Omental fat pad (tissue), 3 donors: ENCODE measurements at regions not wholly inside any gene's neighbourhood (a gene's known extent, or its start where the extent isn't known, plus 50 kb on each side); places are given as distances from the start of the nearest gene placed in this dataset.

Source experiments
- ATAC-seq: fragments of 150-250 bp; one replicate; pipeline ENCODE4 v1.9.1; 2016; ENCODE audit warnings: mild to moderate bottlenecking, moderate library complexity; ENCODE audit not compliant: low FRiP score
- DNase-seq: peaks from one replicate; pipeline ENCODE4 v3.0.0-alpha.2; 2019; ENCODE audit warnings: low spot score
- CTCF ChIP-seq, 3 donors: fragments of 450-650 bp; IDR thresholded peaks; one replicate each; pipeline ENCODE4 v1.5.1; 2016 to 2017; ENCODE audit warnings: antibody characterized with exemption in 3 of 3, mild to moderate bottlenecking in 3 of 3, moderate library complexity in 2 of 3

GRCh38 chr4:181528570-181529184, 714.5 kb upstream of the TENM3 start:
- ATAC-seq (no peak), DNase-seq (peak; percentile 26)
- peak in 1 of 3 donors; percentile 8 for TF ChIP-seq CTCF (IDR thresholded peaks at IDR 0.05)

- DNase-seq (no peak), ATAC-seq (no peak)
- TF ChIP-seq CTCF (IDR thresholded peaks at IDR 0.05) = no peak
Measured at GRCh38 chr4:181529537-181529936, 713.7 kb upstream of the TENM3 start.

GRCh38 chr4:181536196-181536746, 706.9 kb upstream of the TENM3 start:
- no peak for TF ChIP-seq CTCF (IDR thresholded peaks at IDR 0.05)
- no peak for ATAC-seq
- no peak for DNase-seq

- DNase-seq (no peak), ATAC-seq (no peak)
- no peak for TF ChIP-seq CTCF (IDR thresholded peaks at IDR 0.05)
Measured at GRCh38 chr4:181536811-181537434, 706.3 kb upstream of the TENM3 start.

DNA sequence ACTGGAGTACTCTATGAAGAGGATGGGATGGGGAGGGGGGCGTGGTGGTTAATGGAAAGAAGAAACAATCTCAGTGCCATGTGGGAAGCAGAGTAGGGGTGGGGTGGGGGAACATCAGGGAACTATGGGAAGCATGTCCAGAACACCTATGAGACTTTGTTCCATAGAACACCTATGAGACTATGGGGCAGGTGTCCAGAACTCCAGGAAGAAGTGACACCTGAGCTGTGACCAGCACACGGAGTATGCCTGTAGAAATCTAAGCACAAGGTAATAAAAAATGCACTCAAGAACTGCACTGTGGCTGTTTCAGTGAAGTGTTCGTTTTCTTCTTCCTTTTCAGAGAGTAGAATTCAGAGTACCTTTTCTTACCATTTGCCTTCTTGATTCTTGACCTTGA, 704.8 kb upstream of the TENM3 start:
- ATAC-seq = no peak
- no peak for TF ChIP-seq CTCF (IDR thresholded peaks at IDR 0.05)
- DNase-seq = no peak

DNA sequence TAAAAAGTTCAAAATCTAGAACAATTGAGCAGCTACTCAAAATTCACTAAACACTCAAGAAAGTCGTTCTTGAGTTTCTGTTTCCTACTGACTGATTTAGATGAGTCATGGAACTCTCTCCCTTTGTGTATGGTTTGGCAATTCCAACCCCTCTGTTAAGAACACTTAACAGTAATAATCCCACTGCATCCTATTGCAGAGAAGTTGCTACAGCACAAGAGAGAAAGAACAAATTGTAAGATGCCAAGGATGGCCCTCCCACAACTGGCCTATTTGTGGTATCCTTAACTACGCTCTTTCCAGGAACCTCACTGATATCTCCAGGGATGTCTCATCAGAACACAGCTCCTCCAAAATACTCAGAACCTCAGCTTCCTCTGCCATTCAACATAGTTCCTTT, 701.8 kb upstream of the TENM3 start:
- no peak for DNase-seq
- no peak for TF ChIP-seq CTCF (IDR thresholded peaks at IDR 0.05)
- ATAC-seq = no peak
